ENCODE measurements at regions not wholly inside any gene's neighbourhood (a gene's known extent, or its start where the extent isn't known, plus 50 kb on each side); places are given as distances from the start of the nearest gene placed in this dataset.

DNA sequence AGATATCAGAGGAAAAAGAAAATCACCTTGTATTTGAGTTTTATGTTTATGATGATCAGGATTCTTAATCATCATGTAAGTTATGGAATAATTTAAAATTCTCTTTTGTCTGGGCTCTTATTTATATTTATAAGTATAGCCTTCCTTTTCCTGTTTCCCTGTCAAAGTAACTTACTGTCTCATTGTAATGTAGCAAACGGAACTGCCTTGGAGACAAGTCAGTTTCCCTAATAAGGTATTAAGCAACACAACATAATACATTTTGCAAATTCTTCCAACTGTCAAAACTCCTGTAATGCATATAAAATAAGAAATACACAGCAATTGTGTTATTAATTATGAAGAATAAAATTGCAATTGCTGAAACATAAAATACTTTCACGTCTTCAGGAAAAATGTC is 463.2 kb downstream of the MAT2B start:
- Mint-ChIP-seq H3K4me3 (no peak overlapping the region), H3K4me1 (peaks cover 3% of the 10 kb centered on the region), H3K9me3 (0 out of 2 replicates have a peak, but pooled peaks cover 3% of the 10 kb centered on the region), H3K27me3 (ENCODE audit: low read depth) (no peaks in the 10 kb centered on the region), H3K36me3 (no peaks in the 10 kb centered on the region), H3K27ac (no peak overlapping the region)
- ChIA-PET CTCF (no interaction called here), POLR2A (no interaction called here)
- no peak for TF ChIP-seq NFATC4 (CRISPR knock-in tag; IDR thresholded peaks at IDR 0.05)
- no peak for TF ChIP-seq TEAD4 (CRISPR knock-in tag; IDR thresholded peaks at IDR 0.05)
- TF ChIP-seq SMAD4 (CRISPR knock-in tag; IDR thresholded peaks at IDR 0.05), result no peak
- TF ChIP-seq ZNF396 (CRISPR knock-in tag; IDR thresholded peaks at IDR 0.05; ENCODE audit: borderline replicate concordance), result no peak
- no peak for TF ChIP-seq ZNF138 (CRISPR knock-in tag; conservative IDR thresholded peaks at IDR 0.05)
- TF ChIP-seq ZNF671 (CRISPR knock-in tag; IDR thresholded peaks at IDR 0.05), result no peak
- ATAC-seq (no peak), DNase-seq (ENCODE audit: low spot score) (no peak)

DNA sequence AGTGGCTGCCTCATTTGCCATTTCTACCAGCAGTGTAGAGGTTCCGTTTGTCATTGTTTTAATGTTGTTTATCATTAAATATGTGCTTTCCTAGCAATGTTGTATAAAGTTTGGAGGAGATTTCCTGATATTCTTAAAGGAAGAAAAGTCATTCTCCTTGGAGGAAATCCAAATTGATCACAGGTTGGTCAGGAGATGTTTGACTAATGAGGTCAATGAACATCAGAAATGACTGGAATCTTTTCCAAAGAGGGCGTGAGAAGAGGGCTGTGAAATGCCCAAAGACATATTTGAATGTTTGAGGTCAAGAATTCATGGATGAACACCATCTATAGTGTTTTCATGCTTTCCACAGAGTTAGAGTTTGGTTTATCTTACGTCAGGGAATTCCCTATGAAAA is 471.3 kb downstream of the MAT2B start:
- no peak for DNase-seq (ENCODE audit: low spot score)
- H3K36me3 Mint-ChIP-seq, result no peaks in the 10 kb centered on the region
- no peaks in the 10 kb centered on the region for H3K4me1 Mint-ChIP-seq
- ChIA-PET CTCF (no interaction called here), POLR2A (no interaction called here)
- H3K27ac Mint-ChIP-seq, result no peak overlapping the region
- H3K27me3 Mint-ChIP-seq (ENCODE audit: low read depth), result no peaks in the 10 kb centered on the region
- 0 out of 2 replicates have a peak, but pooled peaks cover 3% of the 10 kb centered on the region for H3K9me3 Mint-ChIP-seq
- ATAC-seq, result no peak
- H3K4me3 Mint-ChIP-seq, result no peak overlapping the region
- TF ChIP-seq, protein P1, sequence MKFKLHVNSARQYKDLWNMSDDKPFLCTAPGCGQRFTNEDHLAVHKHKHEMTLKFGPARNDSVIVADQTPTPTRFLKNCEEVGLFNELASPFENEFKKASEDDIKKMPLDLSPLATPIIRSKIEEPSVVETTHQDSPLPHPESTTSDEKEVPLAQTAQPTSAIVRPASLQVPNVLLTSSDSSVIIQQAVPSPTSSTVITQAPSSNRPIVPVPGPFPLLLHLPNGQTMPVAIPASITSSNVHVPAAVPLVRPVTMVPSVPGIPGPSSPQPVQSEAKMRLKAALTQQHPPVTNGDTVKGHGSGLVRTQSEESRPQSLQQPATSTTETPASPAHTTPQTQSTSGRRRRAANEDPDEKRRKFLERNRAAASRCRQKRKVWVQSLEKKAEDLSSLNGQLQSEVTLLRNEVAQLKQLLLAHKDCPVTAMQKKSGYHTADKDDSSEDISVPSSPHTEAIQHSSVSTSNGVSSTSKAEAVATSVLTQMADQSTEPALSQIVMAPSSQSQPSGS (CRISPR knock-in tag; IDR thresholded peaks at IDR 0.05; ENCODE audit: borderline replicate concordance, low read depth), result no peak
- TF ChIP-seq, protein P2, sequence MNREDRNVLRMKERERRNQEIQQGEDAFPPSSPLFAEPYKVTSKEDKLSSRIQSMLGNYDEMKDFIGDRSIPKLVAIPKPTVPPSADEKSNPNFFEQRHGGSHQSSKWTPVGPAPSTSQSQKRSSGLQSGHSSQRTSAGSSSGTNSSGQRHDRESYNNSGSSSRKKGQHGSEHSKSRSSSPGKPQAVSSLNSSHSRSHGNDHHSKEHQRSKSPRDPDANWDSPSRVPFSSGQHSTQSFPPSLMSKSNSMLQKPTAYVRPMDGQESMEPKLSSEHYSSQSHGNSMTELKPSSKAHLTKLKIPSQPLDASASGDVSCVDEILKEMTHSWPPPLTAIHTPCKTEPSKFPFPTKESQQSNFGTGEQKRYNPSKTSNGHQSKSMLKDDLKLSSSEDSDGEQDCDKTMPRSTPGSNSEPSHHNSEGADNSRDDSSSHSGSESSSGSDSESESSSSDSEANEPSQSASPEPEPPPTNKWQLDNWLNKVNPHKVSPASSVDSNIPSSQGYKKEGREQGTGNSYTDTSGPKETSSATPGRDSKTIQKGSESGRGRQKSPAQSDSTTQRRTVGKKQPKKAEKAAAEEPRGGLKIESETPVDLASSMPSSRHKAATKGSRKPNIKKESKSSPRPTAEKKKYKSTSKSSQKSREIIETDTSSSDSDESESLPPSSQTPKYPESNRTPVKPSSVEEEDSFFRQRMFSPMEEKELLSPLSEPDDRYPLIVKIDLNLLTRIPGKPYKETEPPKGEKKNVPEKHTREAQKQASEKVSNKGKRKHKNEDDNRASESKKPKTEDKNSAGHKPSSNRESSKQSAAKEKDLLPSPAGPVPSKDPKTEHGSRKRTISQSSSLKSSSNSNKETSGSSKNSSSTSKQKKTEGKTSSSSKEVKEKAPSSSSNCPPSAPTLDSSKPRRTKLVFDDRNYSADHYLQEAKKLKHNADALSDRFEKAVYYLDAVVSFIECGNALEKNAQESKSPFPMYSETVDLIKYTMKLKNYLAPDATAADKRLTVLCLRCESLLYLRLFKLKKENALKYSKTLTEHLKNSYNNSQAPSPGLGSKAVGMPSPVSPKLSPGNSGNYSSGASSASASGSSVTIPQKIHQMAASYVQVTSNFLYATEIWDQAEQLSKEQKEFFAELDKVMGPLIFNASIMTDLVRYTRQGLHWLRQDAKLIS (CRISPR knock-in tag; IDR thresholded peaks at IDR 0.05; ENCODE audit: borderline replicate concordance), result no peak
- TF ChIP-seq, protein P3, sequence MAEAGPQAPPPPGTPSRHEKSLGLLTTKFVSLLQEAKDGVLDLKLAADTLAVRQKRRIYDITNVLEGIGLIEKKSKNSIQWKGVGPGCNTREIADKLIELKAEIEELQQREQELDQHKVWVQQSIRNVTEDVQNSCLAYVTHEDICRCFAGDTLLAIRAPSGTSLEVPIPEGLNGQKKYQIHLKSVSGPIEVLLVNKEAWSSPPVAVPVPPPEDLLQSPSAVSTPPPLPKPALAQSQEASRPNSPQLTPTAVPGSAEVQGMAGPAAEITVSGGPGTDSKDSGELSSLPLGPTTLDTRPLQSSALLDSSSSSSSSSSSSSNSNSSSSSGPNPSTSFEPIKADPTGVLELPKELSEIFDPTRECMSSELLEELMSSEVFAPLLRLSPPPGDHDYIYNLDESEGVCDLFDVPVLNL (CRISPR knock-in tag; IDR thresholded peaks at IDR 0.05; ENCODE audit: borderline replicate concordance, low read depth), result no peak
- no peak for TF ChIP-seq NR1H2 (CRISPR knock-in tag; IDR thresholded peaks at IDR 0.05)
- TF ChIP-seq, protein P4, sequence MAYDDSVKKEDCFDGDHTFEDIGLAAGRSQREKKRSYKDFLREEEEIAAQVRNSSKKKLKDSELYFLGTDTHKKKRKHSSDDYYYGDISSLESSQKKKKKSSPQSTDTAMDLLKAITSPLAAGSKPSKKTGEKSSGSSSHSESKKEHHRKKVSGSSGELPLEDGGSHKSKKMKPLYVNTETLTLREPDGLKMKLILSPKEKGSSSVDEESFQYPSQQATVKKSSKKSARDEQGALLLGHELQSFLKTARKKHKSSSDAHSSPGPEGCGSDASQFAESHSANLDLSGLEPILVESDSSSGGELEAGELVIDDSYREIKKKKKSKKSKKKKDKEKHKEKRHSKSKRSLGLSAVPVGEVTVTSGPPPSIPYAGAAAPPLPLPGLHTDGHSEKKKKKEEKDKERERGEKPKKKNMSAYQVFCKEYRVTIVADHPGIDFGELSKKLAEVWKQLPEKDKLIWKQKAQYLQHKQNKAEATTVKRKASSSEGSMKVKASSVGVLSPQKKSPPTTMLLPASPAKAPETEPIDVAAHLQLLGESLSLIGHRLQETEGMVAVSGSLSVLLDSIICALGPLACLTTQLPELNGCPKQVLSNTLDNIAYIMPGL (CRISPR knock-in tag; IDR thresholded peaks at IDR 0.05), result no peak
- TF ChIP-seq NFE2L1 (CRISPR knock-in tag; IDR thresholded peaks at IDR 0.05), result no peak
- TF ChIP-seq ZNF219 (CRISPR knock-in tag; IDR thresholded peaks at IDR 0.05; ENCODE audit: borderline replicate concordance), result no peak
- TF ChIP-seq, protein P5, sequence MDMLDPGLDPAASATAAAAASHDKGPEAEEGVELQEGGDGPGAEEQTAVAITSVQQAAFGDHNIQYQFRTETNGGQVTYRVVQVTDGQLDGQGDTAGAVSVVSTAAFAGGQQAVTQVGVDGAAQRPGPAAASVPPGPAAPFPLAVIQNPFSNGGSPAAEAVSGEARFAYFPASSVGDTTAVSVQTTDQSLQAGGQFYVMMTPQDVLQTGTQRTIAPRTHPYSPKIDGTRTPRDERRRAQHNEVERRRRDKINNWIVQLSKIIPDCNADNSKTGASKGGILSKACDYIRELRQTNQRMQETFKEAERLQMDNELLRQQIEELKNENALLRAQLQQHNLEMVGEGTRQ (CRISPR knock-in tag; IDR thresholded peaks at IDR 0.05), result no peak
- no peak for TF ChIP-seq CBFB (CRISPR knock-in tag; IDR thresholded peaks at IDR 0.05; ENCODE audit: low read depth)
- TF ChIP-seq, protein P6, sequence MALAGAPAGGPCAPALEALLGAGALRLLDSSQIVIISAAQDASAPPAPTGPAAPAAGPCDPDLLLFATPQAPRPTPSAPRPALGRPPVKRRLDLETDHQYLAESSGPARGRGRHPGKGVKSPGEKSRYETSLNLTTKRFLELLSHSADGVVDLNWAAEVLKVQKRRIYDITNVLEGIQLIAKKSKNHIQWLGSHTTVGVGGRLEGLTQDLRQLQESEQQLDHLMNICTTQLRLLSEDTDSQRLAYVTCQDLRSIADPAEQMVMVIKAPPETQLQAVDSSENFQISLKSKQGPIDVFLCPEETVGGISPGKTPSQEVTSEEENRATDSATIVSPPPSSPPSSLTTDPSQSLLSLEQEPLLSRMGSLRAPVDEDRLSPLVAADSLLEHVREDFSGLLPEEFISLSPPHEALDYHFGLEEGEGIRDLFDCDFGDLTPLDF (CRISPR knock-in tag; IDR thresholded peaks at IDR 0.05), result no peak
- TF ChIP-seq JAZF1 (CRISPR knock-in tag; IDR thresholded peaks at IDR 0.05), result no peak
- no peak for TF ChIP-seq ZNF232 (CRISPR knock-in tag; IDR thresholded peaks at IDR 0.05)
- TF ChIP-seq ZNF396 (CRISPR knock-in tag; IDR thresholded peaks at IDR 0.05; ENCODE audit: borderline replicate concordance), result no peak
- no peak for TF ChIP-seq NFYB (CRISPR knock-in tag; conservative IDR thresholded peaks at IDR 0.05; ENCODE audit: low read depth)
- no peak for TF ChIP-seq ZNF671 (CRISPR knock-in tag; IDR thresholded peaks at IDR 0.05)
- TF ChIP-seq, protein P7, sequence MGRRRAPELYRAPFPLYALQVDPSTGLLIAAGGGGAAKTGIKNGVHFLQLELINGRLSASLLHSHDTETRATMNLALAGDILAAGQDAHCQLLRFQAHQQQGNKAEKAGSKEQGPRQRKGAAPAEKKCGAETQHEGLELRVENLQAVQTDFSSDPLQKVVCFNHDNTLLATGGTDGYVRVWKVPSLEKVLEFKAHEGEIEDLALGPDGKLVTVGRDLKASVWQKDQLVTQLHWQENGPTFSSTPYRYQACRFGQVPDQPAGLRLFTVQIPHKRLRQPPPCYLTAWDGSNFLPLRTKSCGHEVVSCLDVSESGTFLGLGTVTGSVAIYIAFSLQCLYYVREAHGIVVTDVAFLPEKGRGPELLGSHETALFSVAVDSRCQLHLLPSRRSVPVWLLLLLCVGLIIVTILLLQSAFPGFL (CRISPR knock-in tag; IDR thresholded peaks at IDR 0.05; ENCODE audit: borderline replicate concordance), result no peak
